Trophoblast cell (in vitro differentiated cells and primary cell): ENCODE measurements at regions not wholly inside any gene's neighbourhood (a gene's known extent, or its start where the extent isn't known, plus 50 kb on each side); places are given as distances from the start of the nearest gene placed in this dataset.
"Not testable (repeated sequence)": the region's sequence is repeated elsewhere in the genome, so short reads cannot be mapped to it uniquely, and the experiment has no call there.

Experiments used
- DNase-seq, 2 donors: peaks; one replicate each; pipeline ENCODE4 v3.0.0-alpha.2; 2016
- H2AFZ ChIP-seq: 2 replicates; pipeline ENCODE4 v1.6.1; 2013; ENCODE audit warnings: low read length, moderate library complexity, mild to moderate bottlenecking; ENCODE audit not compliant: insufficient read depth, poor library complexity
- H2AK5ac ChIP-seq: 2 replicates; pipeline ENCODE4 v1.6.1; 2013; ENCODE audit warnings: mild to moderate bottlenecking, low read length
- H2BK120ac ChIP-seq: 2 replicates; pipeline ENCODE4 v1.6.1; 2013; ENCODE audit warnings: low read length, mild to moderate bottlenecking, moderate library complexity; ENCODE audit not compliant: insufficient read depth, poor library complexity
- H2BK12ac ChIP-seq: 2 replicates; pipeline ENCODE4 v1.6.1; 2013; ENCODE audit warnings: mild to moderate bottlenecking, low read length, moderate library complexity
- H2BK5ac ChIP-seq: 2 replicates; pipeline ENCODE4 v1.6.1; 2013; ENCODE audit warnings: low read length, low read depth, moderate library complexity, mild to moderate bottlenecking; ENCODE audit not compliant: poor library complexity
- H3K14ac ChIP-seq: 2 replicates; pipeline ENCODE4 v1.6.1; 2013; ENCODE audit warnings: mild to moderate bottlenecking, low read length
- H3K18ac ChIP-seq: 2 replicates; pipeline ENCODE4 v1.6.1; 2013; ENCODE audit warnings: mild to moderate bottlenecking, low read length
- H3K23ac ChIP-seq: 2 replicates; pipeline ENCODE4 v1.6.1; 2013; ENCODE audit warnings: low read length
- H3K27ac ChIP-seq: 2 replicates; pipeline ENCODE4 v1.5.1; 2013; ENCODE audit warnings: low read depth, mild to moderate bottlenecking, inconsistent platforms, low read length, moderate library complexity
- H3K27me3 ChIP-seq: 2 replicates; pipeline ENCODE4 v1.6.1; 2013; ENCODE audit warnings: inconsistent platforms, mild to moderate bottlenecking, low read length, moderate library complexity; ENCODE audit not compliant: insufficient read depth
- H3K36me3 ChIP-seq, 2 experiments: 1 replicate in 1 of 2; 2 replicates in 1 of 2; pipeline ENCODE4 v1.6.1; 2013; ENCODE audit warnings: low read length in 2 of 2, mild to moderate bottlenecking in 2 of 2, moderate library complexity in 1 of 2; ENCODE audit not compliant: insufficient read depth in 2 of 2, control insufficient read depth in 1 of 2
- H3K4ac ChIP-seq: 2 replicates; pipeline ENCODE4 v1.6.1; 2013; ENCODE audit warnings: low read depth, mild to moderate bottlenecking, low read length, moderate library complexity
- H3K4me1 ChIP-seq, 2 experiments: 1 replicate in 1 of 2; 2 replicates in 1 of 2; pipeline ENCODE4 v1.6.1; 2013; ENCODE audit warnings: low read length in 2 of 2, mild to moderate bottlenecking in 2 of 2, moderate library complexity in 1 of 2; ENCODE audit not compliant: insufficient read depth in 2 of 2, control insufficient read depth in 1 of 2
- H3K4me2 ChIP-seq: 2 replicates; pipeline ENCODE4 v1.6.1; 2013; ENCODE audit warnings: inconsistent platforms, mild to moderate bottlenecking, low read length, moderate library complexity
- H3K4me3 ChIP-seq: 2 replicates; pipeline ENCODE4 v1.5.1; 2013; ENCODE audit warnings: mild to moderate bottlenecking, low read depth, low read length, inconsistent platforms
- H3K79me1 ChIP-seq: one replicate; pipeline ENCODE4 v1.6.1; 2013; ENCODE audit warnings: low read length
- H3K79me2 ChIP-seq: 2 replicates; pipeline ENCODE4 v1.6.1; 2013; ENCODE audit warnings: low read length, mild to moderate bottlenecking; ENCODE audit not compliant: control insufficient read depth, insufficient read depth, poor library complexity
- H3K9ac ChIP-seq: 2 replicates; pipeline ENCODE4 v1.6.1; 2013; ENCODE audit warnings: mild to moderate bottlenecking, low read length
- H3K9me3 ChIP-seq: 2 replicates; pipeline ENCODE4 v1.6.1; 2013; ENCODE audit warnings: low read depth, mild to moderate bottlenecking, control low read depth, inconsistent platforms, low read length; ENCODE audit not compliant: insufficient read depth
- H4K12ac ChIP-seq: 2 replicates; pipeline ENCODE4 v1.6.1; 2013; ENCODE audit warnings: low read depth, mild to moderate bottlenecking, low read length, moderate library complexity
- H4K8ac ChIP-seq: 2 replicates; pipeline ENCODE4 v1.6.1; 2013; ENCODE audit warnings: low read depth, mild to moderate bottlenecking, low read length, moderate library complexity
- H4K91ac ChIP-seq: one replicate; pipeline ENCODE4 v1.6.1; 2013; ENCODE audit warnings: low read depth, mild to moderate bottlenecking, low read length, moderate library complexity
- WGBS: extraction: QIAGEN DNeasy Blood & Tissue Kit; methylation state at CpG from one replicate; pipeline ENCODE4 v1.1.7; 2013; ENCODE audit warnings: missing lambda C conversion rate; ENCODE audit not compliant: insufficient read length, insufficient coverage; ENCODE audit errors: extremely low coverage; 5-methylcytosine and 5-hydroxymethylcytosine counted together

DNA sequence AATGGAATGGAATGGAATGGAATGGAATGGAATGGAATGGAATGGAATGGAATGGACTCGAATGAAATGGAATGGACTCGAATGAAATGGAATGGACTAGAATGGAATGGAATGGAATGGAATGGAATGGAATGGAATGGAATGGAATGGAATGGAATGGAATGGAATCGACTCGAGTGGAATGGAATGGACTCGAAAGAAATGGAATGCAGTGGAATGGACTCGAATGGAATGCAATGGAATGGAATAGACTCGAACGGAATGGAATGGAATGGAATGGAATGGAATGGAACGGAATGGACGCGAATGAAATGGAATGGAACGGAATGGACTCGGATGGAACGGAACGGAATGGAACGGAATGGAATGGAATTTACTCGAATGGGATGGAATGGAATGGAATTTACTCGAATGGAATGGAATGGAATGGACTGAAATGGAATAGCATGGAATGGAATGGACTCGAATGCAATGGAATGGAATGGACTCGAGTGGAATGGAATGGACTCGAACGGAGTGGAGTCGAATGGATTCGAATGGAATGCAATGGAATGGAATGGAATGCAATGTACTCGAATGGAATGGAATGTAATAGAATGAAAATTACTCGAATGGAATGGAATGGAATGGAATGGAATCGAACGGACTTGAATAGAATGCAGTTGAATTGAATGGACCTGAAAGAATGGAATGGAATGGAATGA lies 100.1 kb upstream of the FBXO28 start:
- not testable (repeated sequence) for H3K9ac ChIP-seq, H3K4me1 ChIP-seq, H3K27me3 ChIP-seq, H4K12ac ChIP-seq, H3K14ac ChIP-seq, H3K27ac ChIP-seq, H3K4me2 ChIP-seq, H3K18ac ChIP-seq, H4K8ac ChIP-seq, H3K36me3 ChIP-seq, H2BK12ac ChIP-seq, H3K4ac ChIP-seq, H2AFZ ChIP-seq, H2BK120ac ChIP-seq, H3K79me1 ChIP-seq, H2AK5ac ChIP-seq, H3K79me2 ChIP-seq, H3K4me3 ChIP-seq, H4K91ac ChIP-seq, H3K23ac ChIP-seq, H2BK5ac ChIP-seq
- H3K9me3 ChIP-seq, result peaks cover 11% of the 10 kb centered on the region
- DNase-seq, result peak in 1 of 2 donors; percentile 11
- whole genome bisulfite sequencing, result 100% methylated on average over 16 of the region's 28 CpGs

GRCh38 chr1:224012807-224013434 lies 101.0 kb upstream of the FBXO28 start:
- H4K8ac ChIP-seq, H3K4ac ChIP-seq, H3K4me3 ChIP-seq, H3K79me2 ChIP-seq, H3K9ac ChIP-seq, H3K36me3 ChIP-seq, H3K79me1 ChIP-seq, H2BK5ac ChIP-seq, H2BK120ac ChIP-seq, H3K4me2 ChIP-seq, H3K27me3 ChIP-seq, H3K4me1 ChIP-seq, H4K91ac ChIP-seq, H3K27ac ChIP-seq, H2AK5ac ChIP-seq, H2BK12ac ChIP-seq, H3K14ac ChIP-seq, H3K18ac ChIP-seq, H3K23ac ChIP-seq, H2AFZ ChIP-seq, H4K12ac ChIP-seq: not testable (repeated sequence)
- peaks cover 11% of the 10 kb centered on the region for H3K9me3 ChIP-seq
- 100% methylated on average over 12 of the region's 19 CpGs for WGBS
- DNase-seq, result peak in 1 of 2 donors; percentile 18

- not testable (repeated sequence) for H4K8ac ChIP-seq, H3K27ac ChIP-seq, H3K27me3 ChIP-seq, H3K4me2 ChIP-seq, H4K91ac ChIP-seq, H3K9ac ChIP-seq, H2BK120ac ChIP-seq, H4K12ac ChIP-seq, DNase-seq, H3K4me1 ChIP-seq, H3K18ac ChIP-seq, H3K79me2 ChIP-seq, H3K14ac ChIP-seq, H3K23ac ChIP-seq, H2AK5ac ChIP-seq, H2BK12ac ChIP-seq, H3K79me1 ChIP-seq, H3K4ac ChIP-seq, H3K4me3 ChIP-seq, H2BK5ac ChIP-seq, H2AFZ ChIP-seq, H3K36me3 ChIP-seq
- no CpG with 5 or more reads among the region's 15 CpGs for WGBS
- H3K9me3 ChIP-seq, result peaks cover 11% of the 10 kb centered on the region
These were observed 101.7 kb upstream of the FBXO28 start for GRCh38 chr1:224012162-224012561.

DNA sequence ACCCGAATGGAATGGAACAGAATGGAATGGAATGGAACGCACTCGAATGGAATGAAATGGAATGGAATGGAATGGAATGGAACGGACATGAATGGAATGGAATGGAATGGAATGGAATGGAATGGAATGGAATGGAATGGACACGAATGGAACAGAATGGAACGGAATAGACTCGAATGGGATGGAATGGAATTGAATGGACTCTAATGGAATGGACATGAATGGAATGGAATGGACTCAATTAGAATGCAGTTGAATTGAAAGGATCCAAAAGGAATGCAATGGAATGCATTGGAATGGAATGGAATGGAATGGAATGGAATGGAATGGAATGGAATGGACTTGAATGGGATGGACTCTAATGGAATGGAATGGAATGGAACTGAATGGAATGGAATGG lies 102.2 kb upstream of the FBXO28 start:
- H4K91ac ChIP-seq, H2BK120ac ChIP-seq, H3K4me2 ChIP-seq, H3K18ac ChIP-seq, H3K79me2 ChIP-seq, H3K23ac ChIP-seq, H2AK5ac ChIP-seq, H4K8ac ChIP-seq, H3K79me1 ChIP-seq, DNase-seq, H4K12ac ChIP-seq, H3K9ac ChIP-seq, H3K27me3 ChIP-seq, H3K4ac ChIP-seq, H3K36me3 ChIP-seq, H3K14ac ChIP-seq, H3K4me1 ChIP-seq, H3K27ac ChIP-seq, H2BK12ac ChIP-seq, H3K4me3 ChIP-seq, H2AFZ ChIP-seq, H2BK5ac ChIP-seq: not testable (repeated sequence)
- H3K9me3 ChIP-seq, result peaks cover 11% of the 10 kb centered on the region
- 100% methylated on average over 1 of the region's 7 CpGs for WGBS
